Right lobe of liver (tissue), 4 donors: ENCODE measurements at regions not wholly inside any gene's neighbourhood (a gene's known extent, or its start where the extent isn't known, plus 50 kb on each side); places are given as distances from the start of the nearest gene placed in this dataset.

Source experiments
- POLR2A ChIP-seq: fragments of 450-650 bp; IDR thresholded peaks from one replicate; pipeline ENCODE4 v1.6.1; 2017; ENCODE audit warnings: antibody characterized with exemption, mild to moderate bottlenecking
- TF ChIP-seq, protein P1 (sequence below), 4 donors: fragments of 200-600 bp in 3 of 4; fragments of 450-650 bp in 1 of 4; IDR thresholded peaks; one replicate each; pipeline versions ENCODE4 v1.5.1 to v1.8.0; 2016 to 2022; ENCODE audit warnings: antibody characterized with exemption in 4 of 4, mild to moderate bottlenecking in 2 of 4
- donor health status: DM: no; HTN: no; CAD: no.
- donor health status: DM: no; HTN: no; CAD: no.
- donor health status: DM: no; HTN: yes; CAD: no.

DNA sequence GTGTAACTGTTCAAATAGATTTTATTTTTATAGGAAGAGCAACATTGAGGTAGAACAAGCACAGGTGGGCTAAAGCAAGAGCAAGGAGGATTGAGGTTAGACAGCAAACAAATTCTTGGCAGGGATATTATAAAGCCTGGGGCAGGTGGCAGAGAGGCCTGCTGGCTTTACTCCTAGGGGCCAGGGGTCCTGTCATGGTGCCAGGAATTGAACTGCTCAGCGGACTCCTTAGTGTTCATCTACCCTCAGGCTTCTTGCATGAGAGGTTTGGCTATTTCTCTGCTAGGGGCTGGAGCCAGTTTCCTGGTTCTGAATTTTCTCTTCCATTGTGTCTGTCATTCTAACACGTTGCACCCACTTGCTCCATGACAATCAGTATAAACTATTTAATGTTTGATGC is 217.2 kb upstream of the NCAM1 start:
- TF ChIP-seq, protein P1, sequence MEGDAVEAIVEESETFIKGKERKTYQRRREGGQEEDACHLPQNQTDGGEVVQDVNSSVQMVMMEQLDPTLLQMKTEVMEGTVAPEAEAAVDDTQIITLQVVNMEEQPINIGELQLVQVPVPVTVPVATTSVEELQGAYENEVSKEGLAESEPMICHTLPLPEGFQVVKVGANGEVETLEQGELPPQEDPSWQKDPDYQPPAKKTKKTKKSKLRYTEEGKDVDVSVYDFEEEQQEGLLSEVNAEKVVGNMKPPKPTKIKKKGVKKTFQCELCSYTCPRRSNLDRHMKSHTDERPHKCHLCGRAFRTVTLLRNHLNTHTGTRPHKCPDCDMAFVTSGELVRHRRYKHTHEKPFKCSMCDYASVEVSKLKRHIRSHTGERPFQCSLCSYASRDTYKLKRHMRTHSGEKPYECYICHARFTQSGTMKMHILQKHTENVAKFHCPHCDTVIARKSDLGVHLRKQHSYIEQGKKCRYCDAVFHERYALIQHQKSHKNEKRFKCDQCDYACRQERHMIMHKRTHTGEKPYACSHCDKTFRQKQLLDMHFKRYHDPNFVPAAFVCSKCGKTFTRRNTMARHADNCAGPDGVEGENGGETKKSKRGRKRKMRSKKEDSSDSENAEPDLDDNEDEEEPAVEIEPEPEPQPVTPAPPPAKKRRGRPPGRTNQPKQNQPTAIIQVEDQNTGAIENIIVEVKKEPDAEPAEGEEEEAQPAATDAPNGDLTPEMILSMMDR (IDR thresholded peaks at IDR 0.05), result no peak
- no peak for TF ChIP-seq POLR2A
